Mesothelial cell of epicardium (in vitro differentiated cells): ENCODE measurements at regions not wholly inside any gene's neighbourhood (a gene's known extent, or its start where the extent isn't known, plus 50 kb on each side); places are given as distances from the start of the nearest gene placed in this dataset.

ENCODE experiments used
- DNase-seq, 2 experiments: peaks; one replicate each; pipeline ENCODE4 v3.0.0; 2021; ENCODE audit warnings: low spot score in 2 of 2; ENCODE audit not compliant: unreplicated experiment in 2 of 2
- H3K27ac Mint-ChIP-seq: 2 replicates; pipeline ENCODE4 v1.8.0; 2021; ENCODE audit warnings: mixed read lengths
- H3K27me3 Mint-ChIP-seq: 2 replicates; pipeline ENCODE4 v1.8.0; 2021; ENCODE audit warnings: low read depth, mixed read lengths
- H3K36me3 Mint-ChIP-seq: 2 replicates; pipeline ENCODE4 v1.8.0; 2021; ENCODE audit warnings: mixed read lengths
- H3K4me1 Mint-ChIP-seq: 2 replicates; pipeline ENCODE4 v1.8.0; 2021; ENCODE audit warnings: mixed read lengths
- H3K4me3 Mint-ChIP-seq: 2 replicates; pipeline ENCODE4 v1.8.0; 2021; ENCODE audit warnings: mild to moderate bottlenecking, moderate library complexity, mixed read lengths
- H3K9me3 Mint-ChIP-seq: 2 replicates; pipeline ENCODE4 v1.8.0; 2021; ENCODE audit warnings: mixed read lengths
- CTCF ChIP-seq: fragments of 200-600 bp; sonication (generic); IDR thresholded peaks from one replicate; pipeline ENCODE4 v1.5.0; 2021; ENCODE audit warnings: antibody characterized with exemption; ENCODE audit not compliant: unreplicated experiment

- Mint-ChIP-seq H3K36me3 (no peaks in the 10 kb centered on the region), H3K4me1 (no peaks in the 10 kb centered on the region), H3K9me3 (no peaks in the 10 kb centered on the region), H3K27me3 (no peaks in the 10 kb centered on the region), H3K4me3 (no peak overlapping the region), H3K27ac (no peak overlapping the region)
- TF ChIP-seq CTCF = no peak
- DNase-seq = no peak
Measured at GRCh38 chr5:18152671-18153070, 518.4 kb downstream of the TAF11L14 start.

DNA sequence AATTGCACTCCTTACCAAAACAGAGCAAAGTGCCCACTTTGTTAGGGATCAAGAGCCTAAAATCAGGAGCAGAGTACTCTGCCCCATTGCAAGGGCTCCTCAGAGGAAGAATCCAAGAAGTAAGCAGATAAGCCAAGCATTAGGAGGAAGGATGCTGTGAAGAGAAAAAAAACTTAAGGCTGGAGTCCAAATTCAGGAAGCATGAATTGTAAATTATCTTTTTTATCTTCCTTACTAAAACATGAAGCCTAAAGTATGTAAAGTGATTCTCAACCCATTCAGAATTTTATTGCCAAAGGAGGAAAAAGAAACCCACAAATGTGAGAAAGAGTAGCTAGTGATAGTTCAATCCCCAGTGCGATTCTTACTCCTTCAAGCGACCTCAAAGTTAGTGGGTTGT, 523.9 kb downstream of the TAF11L14 start:
- no peak for TF ChIP-seq CTCF
- Mint-ChIP-seq H3K27ac (no peak overlapping the region), H3K4me1 (no peaks in the 10 kb centered on the region), H3K4me3 (no peak overlapping the region), H3K9me3 (peaks cover 17% of the 10 kb centered on the region), H3K27me3 (no peaks in the 10 kb centered on the region), H3K36me3 (no peaks in the 10 kb centered on the region)
- no peak for DNase-seq

DNA sequence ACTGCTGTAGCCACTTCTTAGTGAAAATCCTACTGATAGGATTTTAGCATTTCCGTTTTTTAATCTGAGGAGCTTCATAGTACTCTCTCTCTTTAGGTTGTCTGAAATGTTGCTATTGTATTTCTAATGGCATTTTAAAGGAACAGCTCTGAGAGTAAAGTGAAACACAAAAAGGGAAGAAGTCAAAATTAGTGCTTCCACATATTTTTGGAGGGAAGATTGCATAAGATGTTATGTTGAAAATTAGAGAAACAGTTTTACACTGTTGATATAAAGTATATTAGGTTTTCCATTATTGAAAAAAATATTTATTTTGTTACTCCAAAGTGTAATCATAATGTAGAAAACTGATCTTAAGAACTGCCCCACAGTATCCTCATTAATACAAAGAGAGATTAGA, 525.1 kb downstream of the TAF11L14 start:
- no peaks in the 10 kb centered on the region for H3K4me1 Mint-ChIP-seq
- H3K27ac Mint-ChIP-seq = no peak overlapping the region
- DNase-seq = no peak
- TF ChIP-seq CTCF = no peak
- H3K9me3 Mint-ChIP-seq = peaks cover 23% of the 10 kb centered on the region
- H3K27me3 Mint-ChIP-seq = no peaks in the 10 kb centered on the region
- no peak overlapping the region for H3K4me3 Mint-ChIP-seq
- no peaks in the 10 kb centered on the region for H3K36me3 Mint-ChIP-seq

- H3K4me1 Mint-ChIP-seq = no peaks in the 10 kb centered on the region
- no peaks in the 10 kb centered on the region for H3K36me3 Mint-ChIP-seq
- H3K27me3 Mint-ChIP-seq = no peaks in the 10 kb centered on the region
- peaks cover 43% of the 10 kb centered on the region for H3K9me3 Mint-ChIP-seq
- H3K27ac Mint-ChIP-seq = no peak overlapping the region
- DNase-seq = no peak
- no peak for TF ChIP-seq CTCF
- H3K4me3 Mint-ChIP-seq = no peak overlapping the region
Measured at GRCh38 chr5:18171684-18172083, 537.4 kb downstream of the TAF11L14 start.

GRCh38 chr5:18179579-18179978, 545.3 kb downstream of the TAF11L14 start:
- Mint-ChIP-seq H3K36me3 (no peaks in the 10 kb centered on the region), H3K27ac (no peak overlapping the region), H3K4me1 (no peaks in the 10 kb centered on the region), H3K4me3 (no peak overlapping the region), H3K27me3 (peaks cover 6% of the 10 kb centered on the region), H3K9me3 (peaks cover 12% of the 10 kb centered on the region)
- no peak for DNase-seq
- no peak for TF ChIP-seq CTCF

DNA sequence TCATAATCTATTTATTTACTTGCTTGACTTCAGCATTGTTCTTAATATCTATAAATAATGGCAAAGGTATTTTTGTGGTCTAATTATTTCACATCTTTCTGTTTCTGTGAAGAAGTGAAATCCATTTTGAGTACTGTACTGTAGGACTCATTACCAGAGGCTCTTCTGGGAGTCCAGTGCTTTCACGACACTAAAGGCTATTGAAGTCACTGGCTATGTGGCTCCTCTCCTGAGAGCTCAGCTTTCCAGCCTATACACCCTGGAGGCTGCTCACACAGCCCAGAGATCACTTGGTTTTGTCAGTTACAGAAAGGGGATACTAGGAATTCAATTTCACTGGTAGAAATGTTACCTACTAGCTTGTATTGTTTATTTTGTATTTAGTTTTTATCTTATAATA, 547.3 kb downstream of the TAF11L14 start:
- no peak for TF ChIP-seq CTCF
- H3K4me1 Mint-ChIP-seq = no peaks in the 10 kb centered on the region
- H3K9me3 Mint-ChIP-seq = peaks cover 21% of the 10 kb centered on the region
- H3K36me3 Mint-ChIP-seq = no peaks in the 10 kb centered on the region
- H3K27me3 Mint-ChIP-seq = peaks cover 6% of the 10 kb centered on the region
- DNase-seq = no peak
- no peak overlapping the region for H3K27ac Mint-ChIP-seq
- no peak overlapping the region for H3K4me3 Mint-ChIP-seq
